ENCODE measurements at regions not wholly inside any gene's neighbourhood (a gene's known extent, or its start where the extent isn't known, plus 50 kb on each side); places are given as distances from the start of the nearest gene placed in this dataset.

DNA sequence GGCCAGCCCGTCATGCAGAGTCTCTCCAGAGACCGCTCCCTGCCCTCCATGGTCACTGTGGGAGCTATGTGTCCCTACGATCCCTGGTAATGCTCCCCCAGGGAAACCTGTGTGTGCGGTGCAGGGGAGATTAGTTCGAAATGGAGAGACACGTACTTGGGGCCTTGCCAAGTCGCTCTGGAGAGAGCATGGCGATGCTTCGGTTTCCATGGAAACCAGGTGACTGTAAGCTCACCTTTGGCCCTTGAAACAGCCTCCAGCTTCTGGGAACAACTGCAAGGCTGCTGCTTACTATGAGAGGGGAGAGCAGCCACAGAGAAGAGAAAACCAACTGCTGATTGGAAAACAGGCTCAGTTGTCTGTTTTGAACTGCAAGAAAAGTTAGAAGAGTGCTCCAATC is 879.7 kb upstream of the EEF2KMT start:
- TF ChIP-seq, protein P1, sequence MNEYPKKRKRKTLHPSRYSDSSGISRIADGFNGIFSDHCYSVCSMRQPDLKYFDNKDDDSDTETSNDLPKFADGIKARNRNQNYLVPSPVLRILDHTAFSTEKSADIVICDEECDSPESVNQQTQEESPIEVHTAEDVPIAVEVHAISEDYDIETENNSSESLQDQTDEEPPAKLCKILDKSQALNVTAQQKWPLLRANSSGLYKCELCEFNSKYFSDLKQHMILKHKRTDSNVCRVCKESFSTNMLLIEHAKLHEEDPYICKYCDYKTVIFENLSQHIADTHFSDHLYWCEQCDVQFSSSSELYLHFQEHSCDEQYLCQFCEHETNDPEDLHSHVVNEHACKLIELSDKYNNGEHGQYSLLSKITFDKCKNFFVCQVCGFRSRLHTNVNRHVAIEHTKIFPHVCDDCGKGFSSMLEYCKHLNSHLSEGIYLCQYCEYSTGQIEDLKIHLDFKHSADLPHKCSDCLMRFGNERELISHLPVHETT (tag by site-specific recombination; IDR thresholded peaks at IDR 0.05) = no peak
- TF ChIP-seq ZNF704 (tag by site-specific recombination; IDR thresholded peaks at IDR 0.05) (no peak), ZNF792 (tag by site-specific recombination; IDR thresholded peaks at IDR 0.05) (no peak)

Measured in HEK293 (cell line).